Omental fat pad (tissue), 3 donors: ENCODE measurements at regions not wholly inside any gene's neighbourhood (a gene's known extent, or its start where the extent isn't known, plus 50 kb on each side); places are given as distances from the start of the nearest gene placed in this dataset.

Experiments used
- ATAC-seq: fragments of 150-250 bp; one replicate; pipeline ENCODE4 v1.9.1; 2016; ENCODE audit warnings: mild to moderate bottlenecking, moderate library complexity; ENCODE audit not compliant: low FRiP score
- DNase-seq: peaks from one replicate; pipeline ENCODE4 v3.0.0-alpha.2; 2019; ENCODE audit warnings: low spot score
- CTCF ChIP-seq, 3 donors: fragments of 450-650 bp; IDR thresholded peaks; one replicate each; pipeline ENCODE4 v1.5.1; 2016 to 2017; ENCODE audit warnings: antibody characterized with exemption in 3 of 3, mild to moderate bottlenecking in 3 of 3, moderate library complexity in 2 of 3

- TF ChIP-seq CTCF (IDR thresholded peaks at IDR 0.05) = no peak
- no peak for DNase-seq
- no peak for ATAC-seq
Observed at GRCh38 chr9:89780959-89781358, 176.1 kb downstream of the GADD45G start.

GRCh38 chr9:89781838-89782540, 177.2 kb downstream of the GADD45G start:
- no peak for TF ChIP-seq CTCF (IDR thresholded peaks at IDR 0.05)
- ATAC-seq = no peak
- DNase-seq = no peak

GRCh38 chr9:89786655-89787054, 181.8 kb downstream of the GADD45G start:
- no peak for ATAC-seq
- no peak for TF ChIP-seq CTCF (IDR thresholded peaks at IDR 0.05)
- DNase-seq = no peak

- no peak for TF ChIP-seq CTCF (IDR thresholded peaks at IDR 0.05)
- ATAC-seq (no peak), DNase-seq (no peak)
Observed at GRCh38 chr9:89787595-89787994, 182.8 kb downstream of the GADD45G start.

- DNase-seq (no peak), ATAC-seq (no peak)
- TF ChIP-seq CTCF (IDR thresholded peaks at IDR 0.05) = no peak
Observed at GRCh38 chr9:89788434-89788833, 183.6 kb downstream of the GADD45G start.

- ATAC-seq (no peak), DNase-seq (no peak)
- TF ChIP-seq CTCF (IDR thresholded peaks at IDR 0.05) = no peak
Observed at GRCh38 chr9:89789922-89790510, 185.2 kb downstream of the GADD45G start.

GRCh38 chr9:89790542-89791109, 185.8 kb downstream of the GADD45G start:
- DNase-seq (no peak), ATAC-seq (no peak)
- TF ChIP-seq CTCF (IDR thresholded peaks at IDR 0.05) = no peak
